ENCODE measurements at regions not wholly inside any gene's neighbourhood (a gene's known extent, or its start where the extent isn't known, plus 50 kb on each side); places are given as distances from the start of the nearest gene placed in this dataset.

DNA sequence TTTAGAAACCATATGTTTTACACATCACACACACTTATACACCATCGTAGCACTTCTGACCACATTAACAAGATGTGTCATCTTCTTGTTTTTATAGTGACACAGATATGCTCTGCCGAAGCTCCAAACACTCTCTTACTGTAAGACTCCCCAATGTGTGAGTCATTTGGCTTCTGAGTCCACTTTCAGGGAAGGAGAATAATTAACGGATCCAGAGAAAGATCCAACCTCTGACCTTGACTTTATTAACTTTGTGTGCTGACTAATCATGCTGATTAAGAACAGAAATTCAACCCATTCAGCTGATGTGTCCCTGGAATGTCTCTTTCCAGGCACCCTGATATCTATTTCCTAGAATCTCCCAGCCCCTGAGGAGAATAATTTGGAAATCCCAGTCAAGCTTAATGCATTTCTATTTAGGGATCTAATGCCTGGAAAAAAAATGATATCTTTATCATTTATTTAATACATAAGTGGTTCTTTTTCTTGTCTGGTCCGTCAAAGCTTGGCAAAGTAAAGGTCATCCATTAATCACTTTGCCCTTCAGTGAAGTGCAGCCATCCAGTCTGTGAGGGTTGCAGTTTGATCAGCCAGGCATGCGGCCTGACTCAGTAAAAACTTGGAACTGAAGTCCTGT, 615.8 kb upstream of the SYT4 start:
- TF ChIP-seq, protein P1, sequence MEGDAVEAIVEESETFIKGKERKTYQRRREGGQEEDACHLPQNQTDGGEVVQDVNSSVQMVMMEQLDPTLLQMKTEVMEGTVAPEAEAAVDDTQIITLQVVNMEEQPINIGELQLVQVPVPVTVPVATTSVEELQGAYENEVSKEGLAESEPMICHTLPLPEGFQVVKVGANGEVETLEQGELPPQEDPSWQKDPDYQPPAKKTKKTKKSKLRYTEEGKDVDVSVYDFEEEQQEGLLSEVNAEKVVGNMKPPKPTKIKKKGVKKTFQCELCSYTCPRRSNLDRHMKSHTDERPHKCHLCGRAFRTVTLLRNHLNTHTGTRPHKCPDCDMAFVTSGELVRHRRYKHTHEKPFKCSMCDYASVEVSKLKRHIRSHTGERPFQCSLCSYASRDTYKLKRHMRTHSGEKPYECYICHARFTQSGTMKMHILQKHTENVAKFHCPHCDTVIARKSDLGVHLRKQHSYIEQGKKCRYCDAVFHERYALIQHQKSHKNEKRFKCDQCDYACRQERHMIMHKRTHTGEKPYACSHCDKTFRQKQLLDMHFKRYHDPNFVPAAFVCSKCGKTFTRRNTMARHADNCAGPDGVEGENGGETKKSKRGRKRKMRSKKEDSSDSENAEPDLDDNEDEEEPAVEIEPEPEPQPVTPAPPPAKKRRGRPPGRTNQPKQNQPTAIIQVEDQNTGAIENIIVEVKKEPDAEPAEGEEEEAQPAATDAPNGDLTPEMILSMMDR (conservative IDR thresholded peaks at IDR 0.05 in 1 of 2, IDR thresholded peaks at IDR 0.05 in 1 of 2; ENCODE audit: low read depth in 1 of 2, low read length in 2 of 2): no peak
- no peak for TF ChIP-seq EZH2 (IDR thresholded peaks at IDR 0.05; ENCODE audit: low read length, missing control alignments)
- Histone ChIP-seq H3K9me3 (ENCODE audit: control insufficient read depth, insufficient read depth, low read depth, low read length) (no peaks in the 10 kb centered on the region), H3K79me2 (ENCODE audit: control insufficient read depth, insufficient read depth, low read length) (no peaks in the 10 kb centered on the region), H3K9ac (ENCODE audit: insufficient read depth, low read length) (no peak overlapping the region), H3K4me1 (ENCODE audit: control insufficient read depth, extremely low read depth, insufficient read depth, low read length) (peaks cover 12% of the 10 kb centered on the region), H3K27ac (ENCODE audit: insufficient read depth, low read length) (peak overlapping the region; percentile 24), H3K36me3 (ENCODE audit: control insufficient read depth, insufficient read depth, low read length) (no peaks in the 10 kb centered on the region), H3K4me3 (replicated peaks in 1 of 4; ENCODE audit: control extremely low read depth in 1 of 4, insufficient read depth in 1 of 4, low read depth in 3 of 4, low read length in 4 of 4) (no peak overlapping the region), H3K4me2 (ENCODE audit: extremely low read depth, insufficient read depth, low read length) (peak overlapping the region; percentile 8), H2AFZ (ENCODE audit: low read length) (no peak overlapping the region), H3K27me3 (ENCODE audit: control insufficient read depth, insufficient read depth, low read length) (no peaks in the 10 kb centered on the region), H4K20me1 (ENCODE audit: control insufficient read depth, extremely low read depth, insufficient read depth, low read length) (no peaks in the 10 kb centered on the region)
- peak; percentile 94 to 99 for DNase-seq (ENCODE audit: low read depth in 2 of 2)

DNA sequence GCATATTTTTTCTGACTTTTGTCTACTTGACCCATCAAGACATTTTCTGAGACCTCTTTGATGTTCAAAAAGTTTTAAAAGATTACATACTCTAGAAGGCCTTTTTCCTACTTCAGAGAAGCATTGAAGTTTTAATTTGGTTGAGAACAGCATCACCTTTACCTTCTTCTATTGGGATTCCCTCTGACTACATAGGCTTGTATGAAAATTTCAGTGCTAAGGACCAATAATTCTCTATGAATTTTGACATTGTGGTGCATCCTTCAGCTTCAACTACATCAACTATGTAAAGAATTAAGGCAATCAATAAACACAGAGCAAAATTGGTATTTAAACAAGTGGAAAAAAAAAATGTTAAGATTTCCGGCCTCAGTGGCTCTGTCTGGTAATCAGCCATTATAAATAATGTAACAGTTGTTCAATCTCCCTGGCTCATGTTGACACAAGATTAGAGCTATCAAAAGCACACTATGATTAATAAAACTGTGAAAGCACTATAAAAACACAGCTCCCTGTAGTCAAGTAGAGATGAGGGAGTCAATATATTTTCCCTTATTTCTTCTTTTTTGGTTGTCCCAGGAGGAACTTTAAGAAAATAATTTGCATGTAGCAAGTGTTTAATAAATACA, 627.0 kb upstream of the SYT4 start:
- no peak overlapping the region for H3K4me2 ChIP-seq (ENCODE audit: extremely low read depth, insufficient read depth, low read length)
- H3K27me3 ChIP-seq (ENCODE audit: control insufficient read depth, insufficient read depth, low read length): no peaks in the 10 kb centered on the region
- H3K4me1 ChIP-seq (ENCODE audit: control insufficient read depth, extremely low read depth, insufficient read depth, low read length): no peaks in the 10 kb centered on the region
- H2AFZ ChIP-seq (ENCODE audit: low read length): no peak overlapping the region
- H3K79me2 ChIP-seq (ENCODE audit: control insufficient read depth, insufficient read depth, low read length): no peaks in the 10 kb centered on the region
- TF ChIP-seq, protein P1 (conservative IDR thresholded peaks at IDR 0.05 in 1 of 2, IDR thresholded peaks at IDR 0.05 in 1 of 2; ENCODE audit: low read depth in 1 of 2, low read length in 2 of 2): no peak
- TF ChIP-seq EZH2 (IDR thresholded peaks at IDR 0.05; ENCODE audit: low read length, missing control alignments): no peak
- peak in 1 of 2 donors; percentile 32 for DNase-seq (ENCODE audit: low read depth in 2 of 2)
- H3K9me3 ChIP-seq (ENCODE audit: control insufficient read depth, insufficient read depth, low read depth, low read length): no peaks in the 10 kb centered on the region
- H3K36me3 ChIP-seq (ENCODE audit: control insufficient read depth, insufficient read depth, low read length): no peaks in the 10 kb centered on the region
- H3K4me3 ChIP-seq (replicated peaks in 1 of 4; ENCODE audit: control extremely low read depth in 1 of 4, insufficient read depth in 1 of 4, low read depth in 3 of 4, low read length in 4 of 4): no peak overlapping the region
- H4K20me1 ChIP-seq (ENCODE audit: control insufficient read depth, extremely low read depth, insufficient read depth, low read length): no peaks in the 10 kb centered on the region
- H3K27ac ChIP-seq (ENCODE audit: insufficient read depth, low read length): no peak overlapping the region
- H3K9ac ChIP-seq (ENCODE audit: insufficient read depth, low read length): no peak overlapping the region

DNA sequence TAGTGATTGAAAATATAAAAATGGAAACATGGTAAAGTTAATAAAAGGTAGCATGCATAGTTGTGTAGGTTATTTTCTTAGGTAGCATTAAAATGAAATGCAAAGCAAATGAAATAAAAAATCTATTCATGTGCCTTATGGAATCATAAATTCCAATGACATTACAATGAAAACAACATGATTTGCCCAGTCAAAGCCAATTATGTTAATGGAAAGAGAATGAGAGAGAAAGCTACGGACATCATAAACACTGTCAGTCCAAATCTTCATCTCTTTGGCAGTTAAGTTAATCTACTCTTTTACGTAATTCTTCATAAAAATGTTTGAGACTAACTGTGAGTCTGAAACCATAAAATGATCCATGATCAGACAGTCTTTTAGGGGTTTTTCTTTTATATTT, 636.7 kb upstream of the SYT4 start:
- Histone ChIP-seq H3K36me3 (ENCODE audit: control insufficient read depth, insufficient read depth, low read length) (no peaks in the 10 kb centered on the region), H3K4me1 (ENCODE audit: control insufficient read depth, extremely low read depth, insufficient read depth, low read length) (no peaks in the 10 kb centered on the region), H3K27me3 (ENCODE audit: control insufficient read depth, insufficient read depth, low read length) (no peaks in the 10 kb centered on the region), H3K4me3 (replicated peaks in 1 of 4; ENCODE audit: control extremely low read depth in 1 of 4, insufficient read depth in 1 of 4, low read depth in 3 of 4, low read length in 4 of 4) (no peak overlapping the region), H3K9me3 (ENCODE audit: control insufficient read depth, insufficient read depth, low read depth, low read length) (no peaks in the 10 kb centered on the region), H3K4me2 (ENCODE audit: extremely low read depth, insufficient read depth, low read length) (no peak overlapping the region), H4K20me1 (ENCODE audit: control insufficient read depth, extremely low read depth, insufficient read depth, low read length) (no peaks in the 10 kb centered on the region), H3K79me2 (ENCODE audit: control insufficient read depth, insufficient read depth, low read length) (no peaks in the 10 kb centered on the region), H3K27ac (ENCODE audit: insufficient read depth, low read length) (no peak overlapping the region), H2AFZ (ENCODE audit: low read length) (no peak overlapping the region), H3K9ac (ENCODE audit: insufficient read depth, low read length) (no peak overlapping the region)
- DNase-seq (ENCODE audit: low read depth in 2 of 2): no peak
- TF ChIP-seq EZH2 (IDR thresholded peaks at IDR 0.05; ENCODE audit: low read length, missing control alignments): no peak
- TF ChIP-seq, protein P1 (conservative IDR thresholded peaks at IDR 0.05 in 1 of 2, IDR thresholded peaks at IDR 0.05 in 1 of 2; ENCODE audit: low read depth in 1 of 2, low read length in 2 of 2): no peak
